Dermis microvascular lymphatic vessel endothelial cell (primary cell): ENCODE measurements at regions not wholly inside any gene's neighbourhood (a gene's known extent, or its start where the extent isn't known, plus 50 kb on each side); places are given as distances from the start of the nearest gene placed in this dataset.

Experiments
- DNase-seq, 2 donors: peaks; one replicate each; pipeline versions ENCODE4 v3.0.0 to v3.0.0-alpha.2; 2010; ENCODE audit warnings: low read depth in 2 of 2

GRCh38 chr7:68276725-68277124, 1280.1 kb downstream of the TYW1 start:
- DNase-seq = no peak

- no peak for DNase-seq
Measured at GRCh38 chr7:68279827-68280400, 1283.3 kb downstream of the TYW1 start.

GRCh38 chr7:68280931-68281330, 1284.3 kb downstream of the TYW1 start:
- DNase-seq = no peak

GRCh38 chr7:68288144-68288593, 1291.5 kb downstream of the TYW1 start:
- no peak for DNase-seq

GRCh38 chr7:68291710-68292109, 1295.1 kb downstream of the TYW1 start:
- DNase-seq = no peak

GRCh38 chr7:68295386-68295785, 1298.8 kb downstream of the TYW1 start:
- no peak for DNase-seq

GRCh38 chr7:68304536-68304935, 1293.7 kb upstream of the AUTS2 start:
- DNase-seq = no peak

- DNase-seq = no peak
Measured at GRCh38 chr7:68306692-68307107, 1291.6 kb upstream of the AUTS2 start.

GRCh38 chr7:68309271-68309670, 1289.0 kb upstream of the AUTS2 start:
- DNase-seq = no peak

- DNase-seq = no peak
Measured at GRCh38 chr7:68309806-68310205, 1288.5 kb upstream of the AUTS2 start.

- no peak for DNase-seq
Measured at GRCh38 chr7:68311958-68312357, 1286.3 kb upstream of the AUTS2 start.

- DNase-seq = no peak
Measured at GRCh38 chr7:68313806-68314205, 1284.5 kb upstream of the AUTS2 start.

GRCh38 chr7:68314208-68314607, 1284.1 kb upstream of the AUTS2 start:
- DNase-seq = no peak

GRCh38 chr7:68317476-68317875, 1280.8 kb upstream of the AUTS2 start:
- DNase-seq = no peak

GRCh38 chr7:68319061-68319460, 1279.2 kb upstream of the AUTS2 start:
- DNase-seq = no peak

- DNase-seq = no peak
Measured at GRCh38 chr7:68321076-68321639, 1277.1 kb upstream of the AUTS2 start.

- no peak for DNase-seq
Measured at GRCh38 chr7:68321776-68322496, 1276.3 kb upstream of the AUTS2 start.

- DNase-seq = no peak
Measured at GRCh38 chr7:68324621-68325020, 1273.7 kb upstream of the AUTS2 start.

GRCh38 chr7:68334216-68334615, 1264.1 kb upstream of the AUTS2 start:
- DNase-seq = no peak

- DNase-seq = no peak
Measured at GRCh38 chr7:68334636-68335272, 1263.5 kb upstream of the AUTS2 start.

- DNase-seq = no peak
Measured at GRCh38 chr7:68336594-68336993, 1261.7 kb upstream of the AUTS2 start.

GRCh38 chr7:68348401-68348800, 1249.9 kb upstream of the AUTS2 start:
- no peak for DNase-seq
